HepG2 (cell line): ENCODE measurements at regions not wholly inside any gene's neighbourhood (a gene's known extent, or its start where the extent isn't known, plus 50 kb on each side); places are given as distances from the start of the nearest gene placed in this dataset.

Experiments used
- HCFC1 ChIP-seq: fragments of 150-350 bp; IDR thresholded peaks from 2 replicates; pipeline ENCODE4 v1.6.1; 2014; ENCODE audit warnings: low read depth, low read length
- HIVEP1 ChIP-seq: sonication (generic); formaldehyde crosslinking; IDR thresholded peaks from 2 replicates; pipeline ENCODE4 v1.4.0; 2020; ENCODE audit warnings: mild to moderate bottlenecking, missing genetic modification reagents
- MED13 ChIP-seq: sonication (generic); formaldehyde crosslinking; IDR thresholded peaks from 2 replicates; pipeline ENCODE4 v1.5.0; 2020; ENCODE audit warnings: missing genetic modification reagents
- REST ChIP-seq, 2 experiments: IDR thresholded peaks; 2 replicates each; pipeline ENCODE4 v1.6.1; 2011 to 2012; ENCODE audit warnings: low read length in 2 of 2, borderline replicate concordance in 1 of 2, low read depth in 1 of 2, mild to moderate bottlenecking in 1 of 2, moderate library complexity in 1 of 2
- SNAPC4 ChIP-seq: sonication (generic); formaldehyde crosslinking; IDR thresholded peaks from 2 replicates; pipeline ENCODE4 v1.4.0; 2020; ENCODE audit warnings: mild to moderate bottlenecking, missing genetic modification reagents
- ZFP91 ChIP-seq: sonication (generic); formaldehyde crosslinking; IDR thresholded peaks from 2 replicates; pipeline ENCODE4 v1.9.0; 2022; ENCODE audit warnings: missing genetic modification reagents, mild to moderate bottlenecking, borderline replicate concordance
- ZKSCAN5 ChIP-seq: sonication (generic); formaldehyde crosslinking; IDR thresholded peaks from 2 replicates; pipeline ENCODE4 v1.5.1; 2020; ENCODE audit warnings: mild to moderate bottlenecking, missing genetic modification reagents
- ZNF567 ChIP-seq: sonication (generic); formaldehyde crosslinking; IDR thresholded peaks from 2 replicates; pipeline ENCODE4 v1.8.1; 2023; ENCODE audit warnings: mild to moderate bottlenecking, missing genetic modification reagents, borderline replicate concordance
- ZNF616 ChIP-seq: sonication (generic); formaldehyde crosslinking; IDR thresholded peaks from 2 replicates; pipeline ENCODE4 v1.5.0; 2020; ENCODE audit warnings: low read depth, mild to moderate bottlenecking, missing genetic modification reagents
- ZNF644 ChIP-seq: IDR thresholded peaks from 2 replicates; pipeline ENCODE4 v1.6.1; 2016; ENCODE audit warnings: low read depth
- ZNF878 ChIP-seq: sonication (generic); formaldehyde crosslinking; IDR thresholded peaks from 2 replicates; pipeline ENCODE4 v1.8.1; 2023; ENCODE audit warnings: mild to moderate bottlenecking, missing genetic modification reagents, moderate library complexity

- TF ChIP-seq REST (IDR thresholded peaks at IDR 0.05; ENCODE audit: borderline replicate concordance in 1 of 2, low read depth in 1 of 2, low read length in 2 of 2) (no peak), HCFC1 (no peak), ZNF878 (CRISPR knock-in tag) (no peak; the same call in 1 of the 2 replicates), SNAPC4 (CRISPR knock-in tag) (no peak), ZKSCAN5 (CRISPR knock-in tag) (0 out of 2 replicates have a peak, but pooled peaks have one; percentile 19), MED13 (CRISPR knock-in tag) (peak; percentile 72; the same call in 1 of the 2 replicates), HIVEP1 (CRISPR knock-in tag) (peak; percentile 88), ZNF616 (CRISPR knock-in tag) (0 out of 2 replicates have a peak, but pooled peaks have one; percentile 89), ZNF567 (peak; percentile 92; the same call in 1 of the 2 replicates), ZFP91 (peak; percentile 91), ZNF644 (CRISPR knock-in tag) (peak; percentile 65; the same call in 1 of the 2 replicates)
These were observed 52.4 kb downstream of the CEBPB start (continued) for GRCh38 chr20:50242863-50243609.
